ENCODE measurements at regions not wholly inside any gene's neighbourhood (a gene's known extent, or its start where the extent isn't known, plus 50 kb on each side); places are given as distances from the start of the nearest gene placed in this dataset.

- Histone ChIP-seq H4K20me1 (replicated peaks in 1 of 2; ENCODE audit: control insufficient read depth in 1 of 2, insufficient read depth in 2 of 2, low read length in 2 of 2) (no peaks in the 10 kb centered on the region), H3K4ac (replicated peaks; ENCODE audit: insufficient read length, low read depth, low read length) (no peak overlapping the region), H3K79me1 (ENCODE audit: low read depth, low read length) (no peaks in the 10 kb centered on the region), H3K56ac (replicated peaks; ENCODE audit: insufficient read length, low read depth, low read length) (no peak overlapping the region), H3K27me3 (replicated peaks in 1 of 4; ENCODE audit: control insufficient read depth in 3 of 4, extremely low read depth in 1 of 4, insufficient read depth in 3 of 4, low read length in 3 of 4) (no peaks in the 10 kb centered on the region), H4K5ac (ENCODE audit: insufficient read length, low read depth, low read length) (no peak overlapping the region), H3K4me3 (ENCODE audit: extremely low read depth in 1 of 4, insufficient read depth in 2 of 4, low read depth in 3 of 4, low read length in 4 of 4) (no peak overlapping the region), H2BK5ac (ENCODE audit: low read depth, low read length) (no peak overlapping the region), H3K27ac (ENCODE audit: low read depth, low read length) (no peak overlapping the region), H3K36me3 (ENCODE audit: control insufficient read depth in 2 of 4, insufficient read depth in 4 of 4, low read length in 3 of 4) (no peaks in the 10 kb centered on the region), H4K8ac (ENCODE audit: extremely low read depth, insufficient read depth, low read length) (no peak overlapping the region), H3K23me2 (ENCODE audit: low read depth, low read length) (no peaks in the 10 kb centered on the region), H3K79me2 (ENCODE audit: control insufficient read depth in 1 of 2, insufficient read depth in 2 of 2, low read length in 2 of 2) (no peaks in the 10 kb centered on the region), H4K91ac (replicated peaks; ENCODE audit: insufficient read length, low read length) (no peak overlapping the region), H2BK15ac (ENCODE audit: low read length) (no peak overlapping the region), H3K9ac (replicated peaks in 1 of 4; ENCODE audit: extremely low read depth in 1 of 4, low read depth in 3 of 4, low read length in 3 of 4) (no peak overlapping the region), H3K4me2 (ENCODE audit: insufficient read depth in 1 of 2, low read depth in 2 of 2, low read length in 2 of 2) (no peak overlapping the region), H3K14ac (ENCODE audit: insufficient read length) (no peak overlapping the region), H3K4me1 (replicated peaks in 1 of 4; ENCODE audit: control insufficient read depth in 3 of 4, insufficient read depth in 4 of 4, low read length in 3 of 4) (no peaks in the 10 kb centered on the region), H3K18ac (ENCODE audit: extremely low read depth, low read length) (no peak overlapping the region), H2BK20ac (ENCODE audit: low read length) (no peak overlapping the region), H2AK5ac (ENCODE audit: low read depth, low read length) (no peak overlapping the region), H3K23ac (ENCODE audit: insufficient read length) (no peak overlapping the region), H2AFZ (ENCODE audit: low read length) (no peak overlapping the region), H2BK120ac (replicated peaks; ENCODE audit: low read depth, low read length) (no peak overlapping the region), H3K9me3 (ENCODE audit: insufficient read depth in 2 of 2, low read depth in 1 of 2, low read length in 1 of 2) (no peaks in the 10 kb centered on the region), H2BK12ac (ENCODE audit: low read depth, low read length) (no peak overlapping the region)
- POLR2A ChIA-PET (ENCODE audit: partially characterized antibody), result no interaction called here
- WGBS, 2 experiments (ENCODE audit: extremely low coverage in 1 of 2, insufficient coverage in 1 of 2, insufficient read length in 1 of 2, insufficient replicate concordance in 2 of 2, low coverage in 1 of 2, low lambda C conversion rate in 2 of 2, missing lambda C conversion rate in 1 of 2), result 98% methylated on average over 2 of the region's 2 CpGs; no CpG with 5 or more reads in 1 of the 2 experiments
- FAIRE-seq (no peak), DNase-seq (ENCODE audit: low read depth in 1 of 2, low spot score in 2 of 2) (no peak)
- CTCF ChIA-PET (ENCODE audit: partially characterized antibody), result no interaction called here
- no peak for TF ChIP-seq POU5F1 (IDR thresholded peaks at IDR 0.05; ENCODE audit: low read depth, low read length)
- TF ChIP-seq USF2 (IDR thresholded peaks at IDR 0.05; ENCODE audit: low read length), result no peak
- no peak for TF ChIP-seq ATF2 (IDR thresholded peaks at IDR 0.05; ENCODE audit: low read length)
- TF ChIP-seq JUND (IDR thresholded peaks at IDR 0.05; ENCODE audit: low read length), result no peak
- no peak for TF ChIP-seq BRCA1 (IDR thresholded peaks at IDR 0.05; ENCODE audit: low read depth, low read length)
- no peak for TF ChIP-seq SAP30 (IDR thresholded peaks at IDR 0.05; ENCODE audit: insufficient read depth, insufficient replicate concordance, low read length)
- TF ChIP-seq SIN3A (conservative IDR thresholded peaks at IDR 0.05 in 1 of 2, IDR thresholded peaks at IDR 0.05 in 1 of 2; ENCODE audit: low read depth in 1 of 2, low read length in 2 of 2), result no peak
- TF ChIP-seq HDAC6 (IDR thresholded peaks at IDR 0.05; ENCODE audit: low read depth, low read length), result no peak
- no peak for TF ChIP-seq CREB1 (IDR thresholded peaks at IDR 0.05)
- TF ChIP-seq CHD2 (IDR thresholded peaks at IDR 0.05; ENCODE audit: low read length), result no peak
- TF ChIP-seq EP300 (IDR thresholded peaks at IDR 0.05; ENCODE audit: borderline replicate concordance in 1 of 2, low read depth in 2 of 2, low read length in 2 of 2), result no peak
- TF ChIP-seq NANOG (IDR thresholded peaks at IDR 0.05; ENCODE audit: insufficient read depth, low read depth, low read length, poor library complexity, severe bottlenecking), result no peak
Measured at GRCh38 chr13:102965802-102966201, 100.4 kb downstream of the SLC10A2 start.

All from H1 (cell line).